Caco-2 (cell line): ENCODE measurements at regions not wholly inside any gene's neighbourhood (a gene's known extent, or its start where the extent isn't known, plus 50 kb on each side); places are given as distances from the start of the nearest gene placed in this dataset.

Experiments
- BruUV-seq: library from RNA; stranded (reverse); fragments of 400-500 nt; replicated peaks from 2 replicates; lab custom pipeline; 2021; lab: Mats Ljungman, UMichigan
- CTCF ChIA-PET: fragments of 300-600 bp; sonication (Branson Sonifier 250); formaldehyde crosslinking; loops from one replicate; lab custom pipeline; 2022; ENCODE audit warnings: antibody characterized with exemption; lab: Charles Lee
- POLR2A ChIA-PET: fragments of 300-600 bp; sonication (Branson Sonifier 250); formaldehyde crosslinking; loops from one replicate; lab custom pipeline; 2022; ENCODE audit warnings: antibody characterized with exemption; lab: Charles Lee
- DNase-seq, 2 experiments: peaks; one replicate each; pipeline versions ENCODE4 v3.0.0 to v3.0.0-alpha.2; 2020 to 2022
- H3K27me3 ChIP-seq: replicated peaks from 2 replicates; pipeline ENCODE4 v1.6.0; 2011; ENCODE audit warnings: low read length; ENCODE audit not compliant: control insufficient read depth, insufficient read depth
- H3K36me3 ChIP-seq: 2 replicates; pipeline ENCODE4 v1.5.1; 2011; ENCODE audit warnings: low read length; ENCODE audit not compliant: control insufficient read depth, insufficient read depth
- H3K4me1 ChIP-seq: fragments of 250-450 bp; sonication (Bioruptor Pico); 2 replicates; pipeline ENCODE4 v1.5.1; 2020; ENCODE audit warnings: mild to moderate bottlenecking
- H3K4me3 ChIP-seq: 2 replicates; pipeline ENCODE4 v1.5.1; 2011; ENCODE audit warnings: low read depth, mild to moderate bottlenecking, control low read depth, low read length
- H3K9me3 ChIP-seq: fragments of 250-450 bp; sonication (Bioruptor Pico); 2 replicates; pipeline ENCODE4 v1.5.1; 2020; ENCODE audit warnings: mild to moderate bottlenecking, moderate library complexity
- H3K27ac Mint-ChIP-seq: one replicate; pipeline ENCODE4 v1.8.0; 2022; ENCODE audit warnings: mixed read lengths; ENCODE audit not compliant: unreplicated experiment
- H3K27me3 Mint-ChIP-seq: one replicate; pipeline ENCODE4 v1.8.0; 2022; ENCODE audit warnings: mixed read lengths; ENCODE audit not compliant: insufficient read depth, unreplicated experiment
- H3K36me3 Mint-ChIP-seq: one replicate; pipeline ENCODE4 v1.8.0; 2022; ENCODE audit warnings: mild to moderate bottlenecking, mixed read lengths; ENCODE audit not compliant: insufficient read depth, unreplicated experiment
- H3K4me1 Mint-ChIP-seq: one replicate; pipeline ENCODE4 v1.8.0; 2022; ENCODE audit warnings: low read depth, mixed read lengths; ENCODE audit not compliant: unreplicated experiment
- H3K4me3 Mint-ChIP-seq: one replicate; pipeline ENCODE4 v1.8.0; 2022; ENCODE audit warnings: mild to moderate bottlenecking, moderate library complexity, mixed read lengths; ENCODE audit not compliant: unreplicated experiment
- H3K9me3 Mint-ChIP-seq: one replicate; pipeline ENCODE4 v1.8.0; 2022; ENCODE audit warnings: mixed read lengths; ENCODE audit not compliant: unreplicated experiment
- CTCF ChIP-seq, 2 experiments: fragments of 200-600 bp in 1 of 2; IDR thresholded peaks; 1 replicate in 1 of 2; 2 replicates in 1 of 2; pipeline versions ENCODE4 v1.5.1 to v1.8.0; 2011 to 2022; ENCODE audit warnings: antibody characterized with exemption in 1 of 2, control low read depth in 1 of 2, inconsistent platforms in 1 of 2, low read depth in 1 of 2, low read length in 1 of 2, mild to moderate bottlenecking in 1 of 2, moderate library complexity in 1 of 2; ENCODE audit not compliant: insufficient read depth in 1 of 2, severe bottlenecking in 1 of 2, unreplicated experiment in 1 of 2
- intact Hi-C: fragments of 100-400 bp; cut with micrococcal nuclease; formaldehyde crosslinking; loops from one replicate; pipeline ENCODE4 v1.10.0; 2022; ENCODE audit not compliant: unreplicated experiment

GRCh38 chr3:871651-872050 lies 221.2 kb upstream of the CNTN6 start:
- H3K4me3 Mint-ChIP-seq, result no peak overlapping the region
- no peak for DNase-seq
- ChIA-PET POLR2A (no interaction called here), CTCF (no interaction called here)
- intact Hi-C loops, result no loop called here
- no peaks in the 10 kb centered on the region for H3K4me1 ChIP-seq
- peaks cover 3% of the 10 kb centered on the region for H3K27me3 Mint-ChIP-seq
- TF ChIP-seq CTCF (IDR thresholded peaks at IDR 0.05; ENCODE audit: insufficient read depth in 1 of 2, low read depth in 1 of 2, low read length in 1 of 2, severe bottlenecking in 1 of 2, unreplicated experiment in 1 of 2), result no peak
- no peaks in the 10 kb centered on the region for H3K9me3 Mint-ChIP-seq
- no peak overlapping the region for H3K27ac Mint-ChIP-seq
- no peak overlapping the region for H3K4me3 ChIP-seq
- H3K27me3 ChIP-seq, result no peaks in the 10 kb centered on the region
- no peaks in the 10 kb centered on the region for H3K36me3 ChIP-seq
- no peaks in the 10 kb centered on the region for H3K9me3 ChIP-seq
- no TSS peak for BruUV-seq
- H3K4me1 Mint-ChIP-seq, result no peaks in the 10 kb centered on the region
- H3K36me3 Mint-ChIP-seq, result no peaks in the 10 kb centered on the region

DNA sequence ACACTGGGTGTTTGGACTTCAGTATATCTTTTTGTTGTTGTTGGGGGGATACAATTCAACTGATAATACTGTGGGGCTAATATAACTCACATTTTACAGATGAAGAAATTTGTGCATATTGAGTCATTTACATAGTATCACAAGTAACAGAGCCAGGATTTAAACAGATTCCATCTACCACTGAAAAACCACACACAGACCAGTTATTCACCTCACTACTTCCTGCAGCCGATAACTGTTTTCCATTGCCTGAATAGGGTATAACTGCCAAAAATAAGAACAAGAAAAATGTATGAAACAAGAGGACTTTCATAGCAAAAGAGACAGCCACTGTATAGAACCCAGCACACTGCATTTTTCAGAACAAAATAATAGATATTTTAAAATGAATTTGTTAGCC lies 215.8 kb upstream of the CNTN6 start:
- Mint-ChIP-seq H3K27ac (no peak overlapping the region), H3K27me3 (peaks cover 5% of the 10 kb centered on the region), H3K4me1 (no peaks in the 10 kb centered on the region), H3K36me3 (no peaks in the 10 kb centered on the region), H3K4me3 (no peak overlapping the region), H3K9me3 (no peaks in the 10 kb centered on the region)
- H3K9me3 ChIP-seq, result no peaks in the 10 kb centered on the region
- H3K4me3 ChIP-seq, result no peak overlapping the region
- CTCF ChIA-PET, result no interaction called here
- no TSS peak for BruUV-seq
- DNase-seq, result no peak
- H3K27me3 ChIP-seq, result no peaks in the 10 kb centered on the region
- H3K36me3 ChIP-seq, result no peaks in the 10 kb centered on the region
- intact Hi-C loops, result no loop called here
- no peak for TF ChIP-seq CTCF (IDR thresholded peaks at IDR 0.05; ENCODE audit: insufficient read depth in 1 of 2, low read depth in 1 of 2, low read length in 1 of 2, severe bottlenecking in 1 of 2, unreplicated experiment in 1 of 2)
- H3K4me1 ChIP-seq, result no peaks in the 10 kb centered on the region
- POLR2A ChIA-PET, result no interaction called here

DNA sequence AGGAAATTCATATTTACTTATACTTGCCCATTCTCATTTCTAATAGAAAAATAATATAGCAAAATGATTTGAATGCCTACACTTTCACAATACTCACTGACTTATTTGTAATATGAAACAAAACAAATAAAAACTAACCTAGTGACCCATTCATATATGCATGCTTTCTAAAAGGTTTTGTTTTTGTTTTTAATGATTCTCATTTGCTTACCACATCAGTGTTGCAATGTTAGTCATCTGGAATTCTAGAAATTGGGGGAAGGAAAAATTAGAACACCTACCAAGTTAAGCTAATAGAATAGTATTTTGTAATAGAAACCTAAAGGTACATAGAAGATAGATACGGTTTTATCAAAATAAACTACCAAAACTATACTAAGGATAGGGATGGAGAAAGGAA lies 214.1 kb upstream of the CNTN6 start:
- POLR2A ChIA-PET, result no interaction called here

More for the DNA sequence above, 214.1 kb upstream of the CNTN6 start:
- Mint-ChIP-seq H3K4me1 (no peaks in the 10 kb centered on the region), H3K27ac (no peak overlapping the region), H3K4me3 (no peak overlapping the region), H3K36me3 (no peaks in the 10 kb centered on the region), H3K9me3 (no peaks in the 10 kb centered on the region), H3K27me3 (peaks cover 9% of the 10 kb centered on the region)
- no TSS peak for BruUV-seq
- CTCF ChIA-PET, result no interaction called here
- Histone ChIP-seq H3K4me3 (no peak overlapping the region), H3K36me3 (no peaks in the 10 kb centered on the region), H3K9me3 (no peaks in the 10 kb centered on the region), H3K27me3 (no peaks in the 10 kb centered on the region), H3K4me1 (no peaks in the 10 kb centered on the region)
- DNase-seq, result no peak
- intact Hi-C loops, result no loop called here
- no peak for TF ChIP-seq CTCF (IDR thresholded peaks at IDR 0.05; ENCODE audit: insufficient read depth in 1 of 2, low read depth in 1 of 2, low read length in 1 of 2, severe bottlenecking in 1 of 2, unreplicated experiment in 1 of 2)
